ENCODE measurements at regions not wholly inside any gene's neighbourhood (a gene's known extent, or its start where the extent isn't known, plus 50 kb on each side); places are given as distances from the start of the nearest gene placed in this dataset.
"Not testable (repeated sequence)": the region's sequence is repeated elsewhere in the genome, so short reads cannot be mapped to it uniquely, and the experiment has no call there.

- TF ChIP-seq CTCF (IDR thresholded peaks at IDR 0.05 in 2 of 3, conservative IDR thresholded peaks at IDR 0.05 in 1 of 3; ENCODE audit: control insufficient read depth in 2 of 3, extremely low read depth in 1 of 3, insufficient read depth in 1 of 3, low read depth in 3 of 3, low read length in 3 of 3); RAD21 (IDR thresholded peaks at IDR 0.05; ENCODE audit: insufficient read depth, low read depth, low read length); YY1 (IDR thresholded peaks at IDR 0.05; ENCODE audit: low read depth, low read length); POLR2A (IDR thresholded peaks at IDR 0.05; ENCODE audit: low read depth, low read length); RCOR1 (conservative IDR thresholded peaks at IDR 0.05; ENCODE audit: low read depth, low read length); TARDBP (IDR thresholded peaks at IDR 0.05; ENCODE audit: borderline replicate concordance); IRF5 (IDR thresholded peaks at IDR 0.05; ENCODE audit: borderline replicate concordance); MEF2A (IDR thresholded peaks at IDR 0.05; ENCODE audit: insufficient read depth, low read depth, low read length); ZNF217 (IDR thresholded peaks at IDR 0.05); JUND (IDR thresholded peaks at IDR 0.05; ENCODE audit: low read depth, low read length); ATF2 (IDR thresholded peaks at IDR 0.05; ENCODE audit: low read length); ZBTB33 (IDR thresholded peaks at IDR 0.05): not testable (repeated sequence)
- TF ChIP-seq, protein P1, sequence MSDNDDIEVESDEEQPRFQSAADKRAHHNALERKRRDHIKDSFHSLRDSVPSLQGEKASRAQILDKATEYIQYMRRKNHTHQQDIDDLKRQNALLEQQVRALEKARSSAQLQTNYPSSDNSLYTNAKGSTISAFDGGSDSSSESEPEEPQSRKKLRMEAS (IDR thresholded peaks at IDR 0.05; ENCODE audit: low read depth, low read length) = not testable (repeated sequence)
Observed at GRCh38 chr17:15835481-15835880, 103.4 kb downstream of the TBC1D26 start.

Data from GM12878 (cell line).